Neural cell (in vitro differentiated cells): ENCODE measurements at regions not wholly inside any gene's neighbourhood (a gene's known extent, or its start where the extent isn't known, plus 50 kb on each side); places are given as distances from the start of the nearest gene placed in this dataset.

Experiments used
- H2AFZ ChIP-seq: fragments of 200-600, 300-800 bp; sonication (generic), shearing (Covaris generic); 2 replicates; pipeline ENCODE4 v1.6.0; 2014; ENCODE audit warnings: low read depth, mild to moderate bottlenecking, antibody characterized with exemption, low read length, moderate library complexity
- H3F3A ChIP-seq: fragments of 200-600 bp; shearing (Covaris generic); 2 replicates; pipeline ENCODE4 v1.6.1; 2016; ENCODE audit warnings: mild to moderate bottlenecking, moderate library complexity, mixed read lengths, antibody characterized with exemption, low read length; ENCODE audit not compliant: insufficient read depth, poor library complexity, severe bottlenecking
- H3K27ac ChIP-seq: fragments of 200-600, 300-800 bp; sonication (generic), shearing (Covaris generic); 2 replicates; pipeline ENCODE4 v1.5.1; 2014; ENCODE audit warnings: mild to moderate bottlenecking, low read length, moderate library complexity
- H3K27me3 ChIP-seq: fragments of 300-800, 200-600 bp; sonication (generic), shearing (Covaris generic); 2 replicates; pipeline ENCODE4 v1.6.0; 2014; ENCODE audit warnings: mild to moderate bottlenecking, low read depth, low read length, moderate library complexity; ENCODE audit not compliant: insufficient read depth
- H3K36me3 ChIP-seq: fragments of 300-800, 200-600 bp; sonication (generic), shearing (Covaris generic); 2 replicates; pipeline ENCODE4 v1.5.1; 2014; ENCODE audit warnings: mild to moderate bottlenecking, antibody characterized with exemption, low read length, moderate library complexity; ENCODE audit not compliant: insufficient read depth
- H3K4me2 ChIP-seq: fragments of 300-800, 200-600 bp; sonication (generic), shearing (Covaris generic); 2 replicates; pipeline ENCODE4 v1.6.0; 2014; ENCODE audit warnings: mild to moderate bottlenecking, low read length
- H3K4me3 ChIP-seq: fragments of 300-800, 200-600 bp; sonication (generic), shearing (Covaris generic); 2 replicates; pipeline ENCODE4 v1.5.1; 2014; ENCODE audit warnings: mild to moderate bottlenecking, low read length, moderate library complexity
- H3K79me2 ChIP-seq: fragments of 200-600 bp; shearing (Covaris generic); replicated peaks from 2 replicates; pipeline ENCODE4 v1.6.0; 2014; ENCODE audit warnings: mild to moderate bottlenecking, low read length, moderate library complexity; ENCODE audit not compliant: insufficient read depth
- H3K9ac ChIP-seq: fragments of 300-800, 200-600 bp; sonication (generic), shearing (Covaris generic); 2 replicates; pipeline ENCODE4 v1.6.1; 2016; ENCODE audit warnings: mild to moderate bottlenecking, low read length, mixed read lengths
- H3K9me2 ChIP-seq: fragments of 200-600 bp; shearing (Covaris generic); 2 replicates; pipeline ENCODE4 v1.6.1; 2016; ENCODE audit warnings: mild to moderate bottlenecking, low read length, mixed read lengths; ENCODE audit not compliant: insufficient read depth
- H3K9me3 ChIP-seq: fragments of 200-600, 300-800 bp; sonication (generic), shearing (Covaris generic); 2 replicates; pipeline ENCODE4 v1.6.1; 2016; ENCODE audit warnings: mild to moderate bottlenecking, mixed run types, low read length, moderate library complexity, mixed read lengths
- H4K20me1 ChIP-seq: fragments of 200-600 bp; shearing (Covaris generic); 2 replicates; pipeline ENCODE4 v1.6.1; 2016; ENCODE audit warnings: mild to moderate bottlenecking, mixed run types; ENCODE audit not compliant: insufficient read depth
- EP300 ChIP-seq: fragments of 450-650 bp; conservative IDR thresholded peaks from 2 replicates; pipeline ENCODE4 v1.6.1; 2014; ENCODE audit warnings: antibody characterized with exemption, mild to moderate bottlenecking, moderate library complexity; ENCODE audit not compliant: poor library complexity, severe bottlenecking
- EZH2 ChIP-seq: fragments of 200-600, 300-800 bp; shearing (Covaris generic), sonication (generic); IDR thresholded peaks from 2 replicates; pipeline ENCODE4 v1.6.1; 2014; ENCODE audit warnings: antibody characterized with exemption, low read length, borderline replicate concordance, mild to moderate bottlenecking; ENCODE audit not compliant: insufficient read depth, poor library complexity, severe bottlenecking
- MXI1 ChIP-seq: fragments of 450-650 bp; conservative IDR thresholded peaks from 2 replicates; pipeline ENCODE4 v1.6.1; 2014; ENCODE audit warnings: antibody characterized with exemption, mild to moderate bottlenecking; ENCODE audit not compliant: poor library complexity, severe bottlenecking
- POLR2AphosphoS5 ChIP-seq: IDR thresholded peaks from 2 replicates; pipeline ENCODE4 v1.6.1; 2012
- RAD21 ChIP-seq: fragments of 450-650 bp; conservative IDR thresholded peaks from 2 replicates; pipeline ENCODE4 v1.6.1; 2014; ENCODE audit warnings: antibody characterized with exemption, mild to moderate bottlenecking, moderate library complexity
- SMC3 ChIP-seq: fragments of 450-650 bp; conservative IDR thresholded peaks from 2 replicates; pipeline ENCODE4 v1.6.1; 2014; ENCODE audit warnings: antibody characterized with exemption, mild to moderate bottlenecking, moderate library complexity; ENCODE audit not compliant: poor library complexity
- TAF1 ChIP-seq: IDR thresholded peaks from 2 replicates; pipeline ENCODE4 v1.6.1; 2012; ENCODE audit warnings: low read depth
- TF ChIP-seq, protein P1 (sequence below): IDR thresholded peaks from 2 replicates; pipeline ENCODE4 v1.6.1; 2012; ENCODE audit warnings: borderline replicate concordance
- TF ChIP-seq, protein P2 (sequence below): fragments of 450-650 bp; IDR thresholded peaks from 2 replicates; pipeline ENCODE4 v1.5.1; 2014; ENCODE audit warnings: antibody characterized with exemption, mild to moderate bottlenecking, moderate library complexity; ENCODE audit not compliant: poor library complexity, severe bottlenecking

DNA sequence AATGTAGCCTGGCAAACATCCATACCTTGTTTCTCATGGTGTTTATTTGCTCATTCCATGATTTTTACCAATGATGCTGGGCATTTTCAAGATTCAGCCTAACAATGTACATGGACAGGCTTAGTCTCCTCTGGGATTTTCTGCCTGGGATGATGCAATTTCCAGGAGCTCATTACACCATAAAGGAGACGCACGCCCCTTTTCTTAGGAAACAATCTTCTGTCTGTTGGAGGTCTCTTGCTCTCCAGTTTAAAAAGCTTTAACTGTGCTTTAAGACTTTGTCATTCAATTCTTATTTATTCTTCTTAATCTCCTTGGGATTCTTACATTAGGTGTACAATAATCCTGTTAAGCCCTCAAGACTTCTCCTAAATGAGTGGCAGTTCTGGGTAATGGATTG is 150.3 kb upstream of the NRP1 start:
- no peak for TF ChIP-seq SMC3
- no peak for TF ChIP-seq POLR2AphosphoS5
- TF ChIP-seq, protein P1, sequence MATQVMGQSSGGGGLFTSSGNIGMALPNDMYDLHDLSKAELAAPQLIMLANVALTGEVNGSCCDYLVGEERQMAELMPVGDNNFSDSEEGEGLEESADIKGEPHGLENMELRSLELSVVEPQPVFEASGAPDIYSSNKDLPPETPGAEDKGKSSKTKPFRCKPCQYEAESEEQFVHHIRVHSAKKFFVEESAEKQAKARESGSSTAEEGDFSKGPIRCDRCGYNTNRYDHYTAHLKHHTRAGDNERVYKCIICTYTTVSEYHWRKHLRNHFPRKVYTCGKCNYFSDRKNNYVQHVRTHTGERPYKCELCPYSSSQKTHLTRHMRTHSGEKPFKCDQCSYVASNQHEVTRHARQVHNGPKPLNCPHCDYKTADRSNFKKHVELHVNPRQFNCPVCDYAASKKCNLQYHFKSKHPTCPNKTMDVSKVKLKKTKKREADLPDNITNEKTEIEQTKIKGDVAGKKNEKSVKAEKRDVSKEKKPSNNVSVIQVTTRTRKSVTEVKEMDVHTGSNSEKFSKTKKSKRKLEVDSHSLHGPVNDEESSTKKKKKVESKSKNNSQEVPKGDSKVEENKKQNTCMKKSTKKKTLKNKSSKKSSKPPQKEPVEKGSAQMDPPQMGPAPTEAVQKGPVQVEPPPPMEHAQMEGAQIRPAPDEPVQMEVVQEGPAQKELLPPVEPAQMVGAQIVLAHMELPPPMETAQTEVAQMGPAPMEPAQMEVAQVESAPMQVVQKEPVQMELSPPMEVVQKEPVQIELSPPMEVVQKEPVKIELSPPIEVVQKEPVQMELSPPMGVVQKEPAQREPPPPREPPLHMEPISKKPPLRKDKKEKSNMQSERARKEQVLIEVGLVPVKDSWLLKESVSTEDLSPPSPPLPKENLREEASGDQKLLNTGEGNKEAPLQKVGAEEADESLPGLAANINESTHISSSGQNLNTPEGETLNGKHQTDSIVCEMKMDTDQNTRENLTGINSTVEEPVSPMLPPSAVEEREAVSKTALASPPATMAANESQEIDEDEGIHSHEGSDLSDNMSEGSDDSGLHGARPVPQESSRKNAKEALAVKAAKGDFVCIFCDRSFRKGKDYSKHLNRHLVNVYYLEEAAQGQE: no peak
- TF ChIP-seq RAD21: no peak
- no peak for TF ChIP-seq EP300
- no peak for TF ChIP-seq EZH2
- TF ChIP-seq MXI1: no peak
- no peak for TF ChIP-seq TAF1
- TF ChIP-seq, protein P2, sequence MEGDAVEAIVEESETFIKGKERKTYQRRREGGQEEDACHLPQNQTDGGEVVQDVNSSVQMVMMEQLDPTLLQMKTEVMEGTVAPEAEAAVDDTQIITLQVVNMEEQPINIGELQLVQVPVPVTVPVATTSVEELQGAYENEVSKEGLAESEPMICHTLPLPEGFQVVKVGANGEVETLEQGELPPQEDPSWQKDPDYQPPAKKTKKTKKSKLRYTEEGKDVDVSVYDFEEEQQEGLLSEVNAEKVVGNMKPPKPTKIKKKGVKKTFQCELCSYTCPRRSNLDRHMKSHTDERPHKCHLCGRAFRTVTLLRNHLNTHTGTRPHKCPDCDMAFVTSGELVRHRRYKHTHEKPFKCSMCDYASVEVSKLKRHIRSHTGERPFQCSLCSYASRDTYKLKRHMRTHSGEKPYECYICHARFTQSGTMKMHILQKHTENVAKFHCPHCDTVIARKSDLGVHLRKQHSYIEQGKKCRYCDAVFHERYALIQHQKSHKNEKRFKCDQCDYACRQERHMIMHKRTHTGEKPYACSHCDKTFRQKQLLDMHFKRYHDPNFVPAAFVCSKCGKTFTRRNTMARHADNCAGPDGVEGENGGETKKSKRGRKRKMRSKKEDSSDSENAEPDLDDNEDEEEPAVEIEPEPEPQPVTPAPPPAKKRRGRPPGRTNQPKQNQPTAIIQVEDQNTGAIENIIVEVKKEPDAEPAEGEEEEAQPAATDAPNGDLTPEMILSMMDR: no peak
- Histone ChIP-seq H3K27ac (no peak overlapping the region), H3K9me2 (no peaks in the 10 kb centered on the region), H3K27me3 (no peaks in the 10 kb centered on the region), H4K20me1 (no peaks in the 10 kb centered on the region), H3K9ac (no peak overlapping the region), H3K36me3 (no peaks in the 10 kb centered on the region), H3K9me3 (no peaks in the 10 kb centered on the region), H2AFZ (no peak overlapping the region), H3F3A (no peaks in the 10 kb centered on the region), H3K79me2 (no peaks in the 10 kb centered on the region), H3K4me2 (no peak overlapping the region), H3K4me3 (no peak overlapping the region)

DNA sequence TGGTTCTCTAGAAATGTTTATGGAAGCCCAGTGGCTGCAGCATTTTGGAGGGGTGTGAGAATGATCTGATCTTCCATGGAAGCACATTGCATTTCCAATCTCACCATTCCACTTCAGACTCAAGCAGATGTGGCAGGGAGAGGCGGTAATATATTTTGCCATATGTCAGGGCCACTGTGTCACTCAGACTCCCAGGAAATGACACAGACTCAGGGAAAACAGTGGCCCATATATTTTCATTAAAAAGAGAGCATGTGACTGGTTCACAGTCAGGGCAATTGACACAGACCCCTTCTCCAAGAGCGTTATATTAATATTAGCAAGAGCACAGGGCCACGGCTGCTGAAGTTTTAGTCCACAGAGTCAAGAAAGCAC is 149.3 kb upstream of the NRP1 start:
- Histone ChIP-seq H3K9me2 (no peaks in the 10 kb centered on the region), H3K27ac (peak overlapping the region; percentile 59), H3F3A (no peaks in the 10 kb centered on the region), H3K4me3 (peak overlapping the region; percentile 47), H3K27me3 (no peaks in the 10 kb centered on the region), H3K4me2 (peak overlapping the region; percentile 28), H3K9ac (peak overlapping the region; percentile 10), H3K36me3 (no peaks in the 10 kb centered on the region), H4K20me1 (no peaks in the 10 kb centered on the region), H3K9me3 (no peaks in the 10 kb centered on the region), H2AFZ (no peak overlapping the region), H3K79me2 (no peaks in the 10 kb centered on the region)
- TF ChIP-seq EZH2: no peak
- no peak for TF ChIP-seq RAD21
- no peak for TF ChIP-seq POLR2AphosphoS5
- TF ChIP-seq TAF1: no peak
- TF ChIP-seq EP300: no peak
- TF ChIP-seq SMC3: no peak
- no peak for TF ChIP-seq MXI1
- TF ChIP-seq, protein P2: no peak
- TF ChIP-seq, protein P1: no peak
